ENCODE measurements at regions not wholly inside any gene's neighbourhood (a gene's known extent, or its start where the extent isn't known, plus 50 kb on each side); places are given as distances from the start of the nearest gene placed in this dataset.

GRCh38 chr12:38956337-38956736, 50.9 kb upstream of the CPNE8 start:
- no peak for TF ChIP-seq ELF1 (IDR thresholded peaks at IDR 0.05)
- TF ChIP-seq POLR2AphosphoS5 (IDR thresholded peaks at IDR 0.05; ENCODE audit: low read depth, low read length): no peak
- TF ChIP-seq CTCF (IDR thresholded peaks at IDR 0.05): no peak
- TF ChIP-seq, protein P1, sequence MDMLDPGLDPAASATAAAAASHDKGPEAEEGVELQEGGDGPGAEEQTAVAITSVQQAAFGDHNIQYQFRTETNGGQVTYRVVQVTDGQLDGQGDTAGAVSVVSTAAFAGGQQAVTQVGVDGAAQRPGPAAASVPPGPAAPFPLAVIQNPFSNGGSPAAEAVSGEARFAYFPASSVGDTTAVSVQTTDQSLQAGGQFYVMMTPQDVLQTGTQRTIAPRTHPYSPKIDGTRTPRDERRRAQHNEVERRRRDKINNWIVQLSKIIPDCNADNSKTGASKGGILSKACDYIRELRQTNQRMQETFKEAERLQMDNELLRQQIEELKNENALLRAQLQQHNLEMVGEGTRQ (IDR thresholded peaks at IDR 0.05; ENCODE audit: borderline replicate concordance, low read depth, low read length): no peak
- TF ChIP-seq, protein P2, sequence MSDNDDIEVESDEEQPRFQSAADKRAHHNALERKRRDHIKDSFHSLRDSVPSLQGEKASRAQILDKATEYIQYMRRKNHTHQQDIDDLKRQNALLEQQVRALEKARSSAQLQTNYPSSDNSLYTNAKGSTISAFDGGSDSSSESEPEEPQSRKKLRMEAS (IDR thresholded peaks at IDR 0.05; ENCODE audit: low read depth): no peak
- TF ChIP-seq TEAD4 (IDR thresholded peaks at IDR 0.05; ENCODE audit: borderline replicate concordance, insufficient read depth): no peak
- TF ChIP-seq SIN3A (IDR thresholded peaks at IDR 0.05; ENCODE audit: borderline replicate concordance, low read depth, low read length): no peak
- TF ChIP-seq SMC3 (IDR thresholded peaks at IDR 0.05; ENCODE audit: low read depth, low read length): no peak

Measured in SK-N-SH (cell line).